Activated T-helper 2 cell treated with anti-CD3 and anti-CD28 coated beads, Interferon-gamma antibody, Interleukin-2, Interleukin-4, amounts not matched to agents 10 μg/mL and 5 μg/mL and 100 μg/mL, durations not matched to agents 14 hours and 24 hours and 36 hours (primary cell): ENCODE measurements at regions not wholly inside any gene's neighbourhood (a gene's known extent, or its start where the extent isn't known, plus 50 kb on each side); places are given as distances from the start of the nearest gene placed in this dataset.
"Not testable (repeated sequence)": the region's sequence is repeated elsewhere in the genome, so short reads cannot be mapped to it uniquely, and the experiment has no call there.

ENCODE experiments used
- DNase-seq: peaks from one replicate; pipeline ENCODE4 v3.0.0; 2021; ENCODE audit warnings: low spot score
- H3K27ac Mint-ChIP-seq: one replicate; pipeline ENCODE4 v1.8.0; 2021; ENCODE audit warnings: mixed read lengths
- H3K27me3 Mint-ChIP-seq: one replicate; pipeline ENCODE4 v1.8.0; 2021; ENCODE audit warnings: low read depth, mixed read lengths
- H3K36me3 Mint-ChIP-seq: one replicate; pipeline ENCODE4 v1.8.0; 2021; ENCODE audit warnings: low read depth, mixed read lengths
- H3K4me1 Mint-ChIP-seq: one replicate; pipeline ENCODE4 v1.8.0; 2021; ENCODE audit warnings: low read depth, mixed read lengths
- H3K4me3 Mint-ChIP-seq: one replicate; pipeline ENCODE4 v1.8.0; 2021; ENCODE audit warnings: low read depth, mild to moderate bottlenecking, moderate library complexity, mixed read lengths
- H3K9me3 Mint-ChIP-seq: one replicate; pipeline ENCODE4 v1.8.0; 2021; ENCODE audit warnings: mixed read lengths
- intact Hi-C: fragments of 100-400 bp; cut with micrococcal nuclease; formaldehyde crosslinking; loops from one replicate; pipeline ENCODE4 v1.15.1; 2023

DNA sequence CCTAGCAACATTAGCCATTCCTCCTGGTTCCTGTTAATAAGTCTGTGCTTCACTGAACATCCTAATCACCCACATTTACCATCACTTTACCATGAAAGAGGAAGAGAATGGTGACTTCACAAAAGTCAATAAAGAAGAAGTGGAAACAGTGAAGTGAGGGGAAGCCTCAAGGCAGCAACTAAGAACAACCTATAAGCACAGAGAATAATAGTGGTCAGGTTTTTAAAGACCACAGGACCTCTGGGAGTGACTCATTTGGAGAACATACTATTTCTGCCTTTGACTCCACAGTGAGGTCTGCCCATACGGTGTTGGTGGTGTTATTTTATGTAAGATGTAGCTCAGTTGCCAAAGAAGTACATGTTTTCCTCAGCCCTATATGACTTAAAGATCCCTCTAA is 86.0 kb upstream of the TET2 start:
- H3K27me3 Mint-ChIP-seq: peaks cover 3% of the 10 kb centered on the region
- H3K4me3 Mint-ChIP-seq: no peak overlapping the region
- no peaks in the 10 kb centered on the region for H3K36me3 Mint-ChIP-seq
- H3K27ac Mint-ChIP-seq: peak overlapping the region; percentile 80
- H3K4me1 Mint-ChIP-seq: peaks cover 44% of the 10 kb centered on the region
- no peak for DNase-seq
- intact Hi-C loops: loop anchor here (1.0 to 10.0 kb wide), 5 partner anchors 76 to 413 kb away; no protein-coding TSS in a partner anchor
- H3K9me3 Mint-ChIP-seq: no peaks in the 10 kb centered on the region

DNA sequence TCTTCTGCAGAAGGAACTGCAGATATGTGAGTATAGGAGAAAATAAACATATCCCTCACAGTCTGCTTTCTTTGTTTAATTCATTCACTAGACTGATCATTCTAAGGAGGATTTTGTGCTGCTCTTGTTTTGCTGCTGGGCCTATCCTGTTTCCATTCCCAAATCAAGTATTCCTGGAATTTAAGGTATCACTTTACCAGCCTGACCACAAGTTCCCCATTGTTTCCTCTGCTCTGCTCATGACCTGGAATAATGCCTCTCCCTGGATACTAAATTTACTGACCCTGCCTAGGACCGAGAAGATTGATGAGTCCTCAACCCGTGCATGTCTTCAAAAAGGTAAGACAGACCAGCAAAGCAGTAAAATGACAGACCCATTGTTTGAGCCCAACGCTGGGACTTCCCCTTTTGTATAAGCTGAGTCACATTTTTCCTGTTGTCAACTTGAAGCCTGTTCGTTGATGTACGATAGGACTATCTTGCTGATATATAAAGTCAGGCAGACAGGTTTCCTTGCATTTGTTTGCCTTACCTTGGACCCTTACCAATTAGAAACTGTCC is 85.5 kb upstream of the TET2 start:
- H3K27me3 Mint-ChIP-seq: peaks cover 2% of the 10 kb centered on the region
- intact Hi-C loops: loop anchor here (1.0 to 10.0 kb wide), 5 partner anchors 76 to 412 kb away; no protein-coding TSS in a partner anchor
- H3K4me1 Mint-ChIP-seq: peaks cover 44% of the 10 kb centered on the region
- H3K9me3 Mint-ChIP-seq: no peaks in the 10 kb centered on the region
- peak overlapping the region; percentile 51 for H3K4me3 Mint-ChIP-seq
- H3K27ac Mint-ChIP-seq: peak overlapping the region; percentile 80
- DNase-seq: peak; percentile 18
- H3K36me3 Mint-ChIP-seq: no peaks in the 10 kb centered on the region

DNA sequence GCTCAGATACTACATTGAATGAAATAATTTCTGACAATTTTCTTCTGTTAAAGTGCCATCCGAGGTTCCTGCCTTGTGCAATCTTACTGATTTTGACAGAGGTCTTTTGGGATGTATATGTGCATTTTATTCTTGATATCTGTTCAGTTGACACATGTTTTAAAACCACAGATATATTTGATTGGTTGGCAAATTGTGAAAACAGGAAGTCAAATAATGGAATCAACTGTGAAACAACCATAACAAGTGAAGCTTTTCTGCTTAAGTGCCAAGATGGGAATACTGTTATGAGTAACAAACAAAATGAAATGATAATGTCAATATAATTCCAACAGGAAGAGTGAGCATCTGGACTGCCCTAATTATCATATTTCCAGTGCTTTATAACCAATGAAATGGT is 84.9 kb upstream of the TET2 start:
- DNase-seq: no peak
- no peaks in the 10 kb centered on the region for H3K9me3 Mint-ChIP-seq
- peak overlapping the region; percentile 58 for H3K27ac Mint-ChIP-seq
- H3K4me3 Mint-ChIP-seq: no peak overlapping the region
- no peaks in the 10 kb centered on the region for H3K27me3 Mint-ChIP-seq
- intact Hi-C loops: loop anchor here (1.0 to 10.0 kb wide), 5 partner anchors 75 to 412 kb away; no protein-coding TSS in a partner anchor
- H3K4me1 Mint-ChIP-seq: peaks cover 44% of the 10 kb centered on the region
- no peaks in the 10 kb centered on the region for H3K36me3 Mint-ChIP-seq

DNA sequence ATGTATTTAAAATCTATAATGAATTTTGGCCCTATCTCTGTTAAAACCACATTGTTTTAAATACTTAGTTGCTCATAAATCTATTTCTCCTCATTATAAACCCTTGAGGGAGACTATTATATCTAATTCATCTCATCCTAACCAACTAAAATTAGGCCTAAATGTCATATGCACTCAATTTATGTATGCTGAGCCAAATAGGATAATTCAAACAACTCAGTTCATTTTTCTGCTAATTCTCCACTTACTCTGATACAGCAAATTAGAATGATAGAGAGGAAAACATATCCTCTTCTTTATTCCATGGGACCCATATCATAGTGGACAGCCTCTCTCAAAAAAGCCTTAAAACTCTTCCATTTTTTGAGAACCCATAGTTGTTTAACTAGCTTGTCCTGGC is 80.3 kb upstream of the TET2 start:
- Mint-ChIP-seq H3K27ac (no peak overlapping the region), H3K27me3 (peaks cover 22% of the 10 kb centered on the region), H3K4me1 (peaks cover 14% of the 10 kb centered on the region), H3K4me3 (no peak overlapping the region), H3K36me3 (no peaks in the 10 kb centered on the region), H3K9me3 (no peaks in the 10 kb centered on the region)
- intact Hi-C loops: loop anchor here (10.0 kb wide), 1 partner anchor 132 kb away; no protein-coding TSS in a partner anchor
- no peak for DNase-seq

DNA sequence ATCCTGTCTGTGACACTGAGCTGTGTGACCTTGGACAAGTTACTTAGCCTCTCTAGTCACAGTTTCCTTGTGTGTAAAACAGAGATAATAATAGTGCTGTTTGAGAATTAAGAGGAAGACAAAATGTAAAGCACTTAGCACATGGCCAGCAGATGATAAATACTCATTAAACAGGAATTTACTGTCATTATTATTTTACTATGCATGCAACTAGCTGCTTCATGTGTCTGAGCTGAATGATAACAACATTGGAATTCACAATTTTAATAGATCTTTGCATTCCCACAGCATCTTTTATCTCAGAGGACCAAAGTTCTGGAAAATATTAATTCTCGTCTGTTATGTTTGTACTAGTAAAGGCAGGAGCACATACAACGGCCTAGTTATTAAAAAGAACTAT is 79.2 kb upstream of the TET2 start:
- H3K27ac Mint-ChIP-seq: no peak overlapping the region
- H3K4me3 Mint-ChIP-seq: no peak overlapping the region
- no peak for DNase-seq
- peaks cover 22% of the 10 kb centered on the region for H3K27me3 Mint-ChIP-seq
- H3K4me1 Mint-ChIP-seq: peaks cover 8% of the 10 kb centered on the region
- H3K9me3 Mint-ChIP-seq: no peaks in the 10 kb centered on the region
- no peaks in the 10 kb centered on the region for H3K36me3 Mint-ChIP-seq
- intact Hi-C loops: loop anchor here (10.0 kb wide), 1 partner anchor 133 kb away; no protein-coding TSS in a partner anchor

DNA sequence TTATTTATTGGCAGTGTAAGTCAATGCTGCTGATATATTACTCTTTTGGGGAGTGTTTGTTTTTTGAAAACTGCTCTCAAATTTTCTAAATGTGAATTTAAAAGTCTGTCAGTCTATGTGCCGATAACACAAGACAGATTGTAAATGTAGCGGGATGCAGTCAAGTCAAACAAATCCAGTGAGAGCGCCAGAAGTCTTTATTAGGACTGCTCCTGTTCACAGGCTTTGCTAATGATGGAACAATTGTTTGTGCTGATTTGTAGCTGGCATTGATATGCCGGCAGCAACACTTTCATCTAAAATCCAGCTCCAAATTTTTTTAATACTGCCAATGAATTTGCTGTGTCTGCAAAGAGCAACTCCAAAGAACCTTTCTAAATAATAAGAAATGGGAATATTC is 78.7 kb upstream of the TET2 start:
- H3K4me1 Mint-ChIP-seq: peaks cover 6% of the 10 kb centered on the region
- no peak overlapping the region for H3K27ac Mint-ChIP-seq
- intact Hi-C loops: loop anchor here (10.0 kb wide), 1 partner anchor 133 kb away; no protein-coding TSS in a partner anchor
- no peak overlapping the region for H3K4me3 Mint-ChIP-seq
- H3K36me3 Mint-ChIP-seq: no peaks in the 10 kb centered on the region
- H3K9me3 Mint-ChIP-seq: no peaks in the 10 kb centered on the region
- peaks cover 22% of the 10 kb centered on the region for H3K27me3 Mint-ChIP-seq
- no peak for DNase-seq

DNA sequence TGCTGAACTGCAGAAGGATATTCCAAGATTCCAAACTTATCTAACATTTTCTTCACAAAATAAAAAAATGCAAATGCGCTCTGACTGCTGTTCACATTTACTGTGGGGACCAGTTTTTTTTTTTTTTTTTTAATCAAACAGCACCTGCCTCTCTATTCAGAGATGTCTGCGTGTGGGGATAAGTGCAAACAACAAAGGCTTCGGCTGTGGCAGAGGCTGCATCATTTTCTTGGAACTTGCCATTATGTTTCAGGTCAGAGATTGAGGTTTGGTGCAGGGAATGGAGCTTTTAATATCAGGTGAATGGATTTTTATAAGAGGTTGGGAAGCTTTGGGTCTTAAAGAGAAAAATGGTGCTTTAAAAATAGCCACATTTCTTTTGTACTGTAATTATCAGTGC is 78.2 kb upstream of the TET2 start:
- Mint-ChIP-seq H3K4me3 (no peak overlapping the region), H3K27me3 (peaks cover 22% of the 10 kb centered on the region), H3K4me1 (peaks cover 5% of the 10 kb centered on the region), H3K36me3 (no peaks in the 10 kb centered on the region), H3K27ac (no peak overlapping the region), H3K9me3 (no peaks in the 10 kb centered on the region)
- DNase-seq: no peak
- intact Hi-C loops: loop anchor here (10.0 kb wide), 1 partner anchor 134 kb away; no protein-coding TSS in a partner anchor

DNA sequence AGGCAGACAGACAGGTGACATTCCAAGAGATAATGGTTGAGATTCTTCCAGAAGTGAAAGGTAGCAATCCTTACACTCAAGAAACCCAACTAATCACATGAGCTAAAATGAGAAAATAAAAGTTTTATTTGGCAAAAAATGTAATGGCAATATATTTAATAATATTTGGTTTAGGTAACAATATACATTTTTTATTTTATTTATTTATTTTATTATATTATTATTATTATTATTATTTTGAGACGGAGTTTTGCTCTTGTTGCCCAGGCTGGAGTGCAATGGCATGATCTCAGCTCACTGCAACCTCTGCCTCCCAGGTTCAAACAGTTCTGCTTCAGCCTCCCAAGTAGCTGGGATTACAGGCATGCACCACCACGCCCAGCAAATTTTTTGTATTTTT is 74.6 kb upstream of the TET2 start:
- H3K36me3 Mint-ChIP-seq, intact Hi-C loops, H3K4me3 Mint-ChIP-seq, H3K4me1 Mint-ChIP-seq, H3K9me3 Mint-ChIP-seq, DNase-seq, H3K27ac Mint-ChIP-seq: not testable (repeated sequence)
- H3K27me3 Mint-ChIP-seq: peaks cover 22% of the 10 kb centered on the region

DNA sequence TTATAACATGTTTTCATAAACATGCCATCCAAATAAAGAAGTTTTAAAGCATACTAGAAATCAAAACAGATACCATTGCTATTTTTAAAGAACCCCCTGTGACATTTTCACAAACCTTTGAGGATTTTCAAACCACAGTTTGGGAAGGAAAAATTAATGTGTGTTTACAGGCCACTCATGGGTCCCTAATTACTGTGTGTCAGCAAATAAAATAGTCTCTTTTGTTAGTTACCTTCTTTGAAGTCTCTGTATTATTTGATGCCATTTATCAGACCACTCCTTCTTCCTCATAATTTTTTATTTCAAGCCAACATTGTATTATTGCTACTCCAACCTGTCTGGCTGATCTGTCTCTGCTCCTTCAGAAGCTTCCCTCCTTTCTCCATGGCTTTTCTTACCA is 72.6 kb upstream of the TET2 start:
- Mint-ChIP-seq H3K36me3 (no peaks in the 10 kb centered on the region), H3K27me3 (peaks cover 16% of the 10 kb centered on the region), H3K9me3 (no peaks in the 10 kb centered on the region), H3K27ac (no peak overlapping the region), H3K4me1 (no peaks in the 10 kb centered on the region), H3K4me3 (no peak overlapping the region)
- no peak for DNase-seq
- intact Hi-C loops: no loop called here

DNA sequence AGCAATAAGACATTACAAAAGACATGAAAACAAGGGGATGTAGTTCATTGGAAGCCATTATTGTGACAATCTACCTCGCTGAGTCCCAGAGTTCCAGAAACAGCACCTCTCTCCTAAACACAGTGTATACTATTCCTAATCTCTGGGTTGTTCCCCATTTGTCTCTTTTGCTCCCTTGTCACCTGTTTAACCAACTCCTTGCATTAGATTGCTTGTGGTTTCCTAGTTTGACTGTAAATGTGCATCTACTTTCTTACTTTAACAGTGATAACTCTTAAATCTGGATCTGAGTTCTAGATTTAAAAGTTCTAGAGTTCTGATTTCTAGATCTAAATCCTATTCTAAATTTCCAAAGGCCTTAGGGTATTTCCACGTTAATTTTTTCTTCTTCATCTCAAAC is 71.6 kb upstream of the TET2 start:
- H3K4me3 Mint-ChIP-seq: no peak overlapping the region
- H3K27ac Mint-ChIP-seq: no peak overlapping the region
- no peak for DNase-seq
- H3K27me3 Mint-ChIP-seq: peaks cover 10% of the 10 kb centered on the region
- H3K9me3 Mint-ChIP-seq: peaks cover 5% of the 10 kb centered on the region
- H3K36me3 Mint-ChIP-seq: no peaks in the 10 kb centered on the region
- no peaks in the 10 kb centered on the region for H3K4me1 Mint-ChIP-seq
- intact Hi-C loops: no loop called here

DNA sequence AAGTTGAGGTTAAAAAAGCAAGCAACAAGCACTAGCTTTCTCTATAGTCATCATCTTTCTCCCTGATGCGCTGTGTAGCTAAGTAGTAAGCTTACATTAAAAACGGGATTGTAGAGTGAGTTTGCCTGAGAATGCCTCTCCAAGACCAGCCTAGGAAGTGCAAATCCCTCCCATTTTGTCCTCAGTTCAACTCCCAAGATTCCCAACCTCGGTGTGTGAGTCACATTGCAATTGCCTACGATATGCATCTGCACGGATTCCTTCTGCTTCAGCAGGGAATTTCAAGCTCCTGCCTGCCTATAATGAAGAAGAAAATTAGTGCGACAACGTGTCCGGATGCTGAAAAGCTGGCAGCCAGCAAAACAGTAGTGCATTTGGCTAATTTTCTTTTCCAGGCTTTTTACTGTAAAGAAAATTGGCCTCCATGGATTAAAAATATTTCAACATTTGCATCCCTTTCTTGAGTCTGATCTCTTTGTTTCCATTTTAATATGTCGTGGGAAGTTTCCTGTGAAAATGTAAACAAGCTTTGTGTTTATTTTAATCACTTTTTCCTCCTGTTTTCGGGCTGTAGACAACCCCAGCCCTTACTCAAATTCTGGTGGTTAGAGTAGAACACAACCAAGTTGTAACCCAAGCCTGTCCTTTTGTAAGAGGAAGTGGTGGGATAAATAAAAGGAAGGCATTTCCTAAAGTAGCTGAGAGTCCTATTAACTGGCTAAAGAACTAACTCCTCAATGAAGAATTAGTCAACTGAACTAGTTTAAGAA is 58.4 kb upstream of the TET2 start:
- H3K27ac Mint-ChIP-seq: no peak overlapping the region
- DNase-seq: no peak
- H3K27me3 Mint-ChIP-seq: no peaks in the 10 kb centered on the region
- no peaks in the 10 kb centered on the region for H3K36me3 Mint-ChIP-seq
- H3K9me3 Mint-ChIP-seq: peaks cover 15% of the 10 kb centered on the region
- no peaks in the 10 kb centered on the region for H3K4me1 Mint-ChIP-seq
- no peak overlapping the region for H3K4me3 Mint-ChIP-seq
- intact Hi-C loops: no loop called here

DNA sequence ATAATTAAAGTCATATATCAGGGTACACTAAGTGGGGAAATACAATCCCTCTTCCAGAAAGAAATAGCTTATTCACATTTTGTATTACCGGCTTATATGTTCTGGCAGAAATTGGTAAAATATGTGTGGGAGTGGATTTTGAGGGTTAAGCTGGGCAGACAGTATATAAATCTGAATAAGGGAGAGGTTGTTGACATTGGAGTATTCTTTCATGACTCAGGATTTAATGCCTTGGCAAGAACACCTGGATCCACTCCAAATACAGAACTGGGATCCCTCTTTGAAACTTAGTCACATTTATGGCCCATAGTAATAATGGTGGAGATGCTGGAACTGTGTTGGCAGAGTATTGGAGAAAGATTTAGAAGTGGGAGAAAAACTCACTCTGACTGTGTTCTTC is 54.3 kb upstream of the TET2 start:
- intact Hi-C loops: no loop called here
- H3K36me3 Mint-ChIP-seq: no peaks in the 10 kb centered on the region
- no peak overlapping the region for H3K4me3 Mint-ChIP-seq
- H3K4me1 Mint-ChIP-seq: no peaks in the 10 kb centered on the region
- peaks cover 32% of the 10 kb centered on the region for H3K9me3 Mint-ChIP-seq
- no peak overlapping the region for H3K27ac Mint-ChIP-seq
- no peak for DNase-seq
- no peaks in the 10 kb centered on the region for H3K27me3 Mint-ChIP-seq

DNA sequence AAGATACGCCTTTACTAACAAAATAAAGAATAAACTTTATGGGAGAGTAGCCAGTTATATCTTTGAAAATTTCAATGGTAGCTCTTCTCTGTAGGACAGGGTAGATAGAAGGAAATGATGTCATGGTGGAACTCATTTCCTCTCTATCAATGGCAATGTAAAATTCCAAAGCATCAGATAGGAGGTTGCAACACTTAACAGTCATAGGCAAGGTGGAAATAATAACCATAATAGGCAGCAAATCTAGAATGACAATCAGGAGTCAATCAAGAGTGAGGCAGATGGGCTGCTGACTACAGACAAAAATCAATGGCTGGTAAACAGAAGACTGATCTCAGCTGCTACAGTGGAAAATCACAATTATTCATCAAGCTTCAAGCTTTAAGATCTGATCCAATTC is 53.9 kb upstream of the TET2 start:
- Mint-ChIP-seq H3K4me3 (no peak overlapping the region), H3K27me3 (no peaks in the 10 kb centered on the region), H3K9me3 (peaks cover 33% of the 10 kb centered on the region), H3K27ac (no peak overlapping the region), H3K4me1 (no peaks in the 10 kb centered on the region), H3K36me3 (no peaks in the 10 kb centered on the region)
- intact Hi-C loops: no loop called here
- no peak for DNase-seq
